Astrocyte of the cerebellum (primary cell): ENCODE measurements at regions not wholly inside any gene's neighbourhood (a gene's known extent, or its start where the extent isn't known, plus 50 kb on each side); places are given as distances from the start of the nearest gene placed in this dataset.

Source experiments
- DNase-seq: peaks from one replicate; pipeline ENCODE4 v3.0.0-alpha.2; 2011; ENCODE audit warnings: low read depth
- H3K4me3 ChIP-seq: 2 replicates; pipeline ENCODE4 v1.5.1; 2011; ENCODE audit warnings: mild to moderate bottlenecking, low read depth, low read length, moderate library complexity
- in situ Hi-C: cut with HindIII; loops from 2 replicates; pipeline ENCODE4 v1.10.0; 2017; ENCODE audit warnings: low sequenced_read_pairs
- TF ChIP-seq, protein P1 (sequence below): IDR thresholded peaks from 2 replicates; pipeline ENCODE4 v1.5.1; 2012; ENCODE audit warnings: low read length, low read depth, moderate library complexity, mild to moderate bottlenecking; ENCODE audit errors: missing control alignments

DNA sequence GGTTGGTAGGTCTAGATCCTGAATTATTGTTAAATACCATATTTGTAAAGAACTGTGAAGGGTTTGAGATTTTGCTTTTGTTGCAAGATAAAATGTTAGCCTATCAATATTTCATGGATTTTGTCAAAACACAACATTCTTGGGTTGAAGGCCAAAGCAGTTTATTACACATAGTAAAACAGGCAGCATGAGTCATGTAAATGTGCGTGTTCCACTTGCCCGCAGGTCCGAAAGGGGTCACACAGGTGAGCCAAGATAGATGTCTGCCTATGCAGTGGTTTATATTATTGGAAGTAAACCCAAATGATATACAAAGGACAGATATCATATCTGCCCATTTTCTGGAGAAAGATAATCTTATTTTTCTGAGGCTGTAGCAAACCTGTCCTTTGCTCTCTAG lies 1654.4 kb upstream of the SPRY2 start:
- TF ChIP-seq, protein P1, sequence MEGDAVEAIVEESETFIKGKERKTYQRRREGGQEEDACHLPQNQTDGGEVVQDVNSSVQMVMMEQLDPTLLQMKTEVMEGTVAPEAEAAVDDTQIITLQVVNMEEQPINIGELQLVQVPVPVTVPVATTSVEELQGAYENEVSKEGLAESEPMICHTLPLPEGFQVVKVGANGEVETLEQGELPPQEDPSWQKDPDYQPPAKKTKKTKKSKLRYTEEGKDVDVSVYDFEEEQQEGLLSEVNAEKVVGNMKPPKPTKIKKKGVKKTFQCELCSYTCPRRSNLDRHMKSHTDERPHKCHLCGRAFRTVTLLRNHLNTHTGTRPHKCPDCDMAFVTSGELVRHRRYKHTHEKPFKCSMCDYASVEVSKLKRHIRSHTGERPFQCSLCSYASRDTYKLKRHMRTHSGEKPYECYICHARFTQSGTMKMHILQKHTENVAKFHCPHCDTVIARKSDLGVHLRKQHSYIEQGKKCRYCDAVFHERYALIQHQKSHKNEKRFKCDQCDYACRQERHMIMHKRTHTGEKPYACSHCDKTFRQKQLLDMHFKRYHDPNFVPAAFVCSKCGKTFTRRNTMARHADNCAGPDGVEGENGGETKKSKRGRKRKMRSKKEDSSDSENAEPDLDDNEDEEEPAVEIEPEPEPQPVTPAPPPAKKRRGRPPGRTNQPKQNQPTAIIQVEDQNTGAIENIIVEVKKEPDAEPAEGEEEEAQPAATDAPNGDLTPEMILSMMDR: no peak
- H3K4me3 ChIP-seq: no peak overlapping the region
- in situ Hi-C loops: no loop called here
- no peak for DNase-seq

DNA sequence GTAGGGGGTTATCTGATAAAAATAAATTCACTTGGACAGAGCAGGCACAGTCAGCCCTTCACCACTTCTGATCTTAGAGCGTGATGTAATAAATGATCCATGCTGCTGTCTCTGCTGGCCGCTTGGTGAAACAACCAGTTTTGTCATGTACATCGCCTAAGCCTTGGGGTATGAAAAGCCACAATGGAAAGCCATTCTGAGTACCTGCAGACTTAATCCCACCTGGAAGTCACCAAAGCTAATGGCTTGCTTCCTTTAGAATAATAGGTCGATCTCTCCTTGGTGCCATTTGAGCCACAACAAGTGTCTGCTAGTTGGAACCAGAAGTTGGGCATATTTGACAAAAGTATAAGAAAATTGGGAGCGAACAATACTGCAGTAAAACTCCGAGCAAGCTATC lies 1649.7 kb upstream of the SPRY2 start:
- DNase-seq: no peak
- TF ChIP-seq, protein P1: no peak
- in situ Hi-C loops: loop anchor here (5.0 kb wide), 1 partner anchor 33 kb away; no protein-coding TSS in a partner anchor
- no peak overlapping the region for H3K4me3 ChIP-seq

DNA sequence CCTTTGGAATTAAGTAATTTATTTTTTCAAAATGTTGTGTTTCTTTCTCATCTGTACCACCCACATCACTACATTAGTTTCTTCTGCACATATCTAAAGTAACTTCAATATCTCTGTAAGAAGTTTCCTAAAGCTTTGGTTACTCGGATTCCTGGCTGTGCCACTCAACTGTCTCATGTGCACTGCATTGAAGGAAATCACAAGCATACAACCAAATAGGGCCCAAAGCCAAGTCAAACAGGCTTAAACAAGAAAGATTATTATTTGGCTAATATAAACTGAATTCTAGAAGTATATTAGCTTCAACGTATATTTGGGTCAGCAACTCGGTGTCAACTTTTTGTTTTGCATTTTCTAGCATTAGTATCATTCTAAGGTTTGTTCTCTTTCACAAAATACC lies 1647.6 kb upstream of the SPRY2 start:
- TF ChIP-seq, protein P1: no peak
- H3K4me3 ChIP-seq: no peak overlapping the region
- no peak for DNase-seq
- in situ Hi-C loops: loop anchor here (10.0 kb wide), 1 partner anchor 56 kb away; no protein-coding TSS in a partner anchor

DNA sequence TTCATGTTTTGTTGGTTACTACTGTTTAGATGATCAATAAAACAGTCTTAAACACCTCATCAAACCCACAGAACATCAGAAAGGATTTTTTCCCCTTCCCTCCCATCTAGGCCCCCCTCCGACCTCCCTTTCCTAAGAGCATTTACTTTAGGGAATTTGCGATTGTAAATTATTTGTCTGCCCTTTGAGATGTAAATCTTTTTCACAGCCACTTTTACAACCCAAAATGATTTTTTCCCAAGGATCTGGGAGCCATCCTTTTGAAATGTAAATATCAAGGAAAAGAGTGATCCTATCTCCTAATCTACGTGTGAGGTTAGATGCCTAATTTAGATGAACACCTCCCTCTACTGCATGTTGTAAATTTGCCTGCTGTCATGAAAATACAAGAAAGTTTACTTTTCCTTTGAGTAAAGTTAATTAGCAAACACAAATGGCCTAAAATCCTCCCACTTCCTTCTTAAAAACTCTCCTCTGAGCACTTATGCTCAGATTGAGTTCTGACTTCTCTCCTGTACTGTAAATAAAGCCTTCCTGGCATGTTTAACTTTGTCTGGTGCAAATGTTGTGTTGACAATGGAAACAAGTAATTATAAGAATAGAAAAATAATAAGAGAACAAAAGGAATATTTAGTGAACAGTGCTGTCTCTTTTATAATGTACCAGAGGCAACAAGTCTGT lies 1646.9 kb upstream of the SPRY2 start:
- H3K4me3 ChIP-seq: no peak overlapping the region
- in situ Hi-C loops: loop anchor here (10.0 kb wide), 1 partner anchor 57 kb away; no protein-coding TSS in a partner anchor
- TF ChIP-seq, protein P1: no peak
- DNase-seq: no peak

DNA sequence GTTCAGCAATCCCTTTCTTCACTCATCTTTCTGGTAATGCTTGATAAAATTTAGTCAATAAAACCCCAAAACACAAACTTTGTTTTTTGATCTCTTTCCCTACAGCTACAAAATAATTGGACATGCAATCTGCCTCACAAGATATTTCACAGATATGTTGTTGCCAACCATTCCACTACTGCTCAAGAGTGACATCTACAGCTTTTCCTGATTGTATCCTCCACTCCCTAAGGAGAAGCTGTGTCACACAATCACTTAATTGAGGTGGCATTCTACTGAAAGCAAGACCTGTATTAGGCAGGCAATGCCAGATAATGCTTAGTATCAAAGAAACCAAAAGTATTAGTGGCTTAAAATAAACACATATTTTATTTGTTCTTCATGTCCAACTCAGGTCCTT lies 1646.2 kb upstream of the SPRY2 start:
- DNase-seq: no peak
- in situ Hi-C loops: loop anchor here (10.0 kb wide), 1 partner anchor 58 kb away; no protein-coding TSS in a partner anchor
- no peak overlapping the region for H3K4me3 ChIP-seq
- TF ChIP-seq, protein P1: no peak

DNA sequence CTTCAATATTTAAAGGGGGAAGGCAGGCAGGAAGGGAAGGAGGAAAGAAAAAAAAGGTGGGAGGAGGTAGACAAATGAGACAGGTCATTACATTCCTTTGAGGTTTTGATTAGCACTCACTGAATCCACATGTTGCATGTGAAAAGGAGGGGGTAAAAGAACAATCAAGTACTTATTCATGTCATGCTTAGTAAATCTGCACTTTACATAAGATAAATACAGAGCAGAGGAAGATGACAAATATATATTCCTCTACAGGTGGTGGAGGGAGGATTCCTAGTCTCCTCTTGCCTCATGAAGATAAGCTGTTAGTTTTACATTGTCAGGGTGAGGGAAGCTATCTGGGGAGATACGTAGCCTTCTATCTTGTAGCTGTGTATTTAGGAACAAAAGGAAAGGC lies 1645.4 kb upstream of the SPRY2 start:
- TF ChIP-seq, protein P1: no peak
- DNase-seq: no peak
- no peak overlapping the region for H3K4me3 ChIP-seq
- in situ Hi-C loops: loop anchor here (10.0 kb wide), 1 partner anchor 58 kb away; no protein-coding TSS in a partner anchor
